ENCODE measurements at regions not wholly inside any gene's neighbourhood (a gene's known extent, or its start where the extent isn't known, plus 50 kb on each side); places are given as distances from the start of the nearest gene placed in this dataset.
"Not testable (repeated sequence)": the region's sequence is repeated elsewhere in the genome, so short reads cannot be mapped to it uniquely, and the experiment has no call there.

- no peak for DNase-seq (ENCODE audit: insufficient read length)
- no peak for FAIRE-seq
- TF ChIP-seq TAF1 (IDR thresholded peaks at IDR 0.05; ENCODE audit: borderline replicate concordance, low read depth, low read length) (no peak), POLR2AphosphoS5 (IDR thresholded peaks at IDR 0.05; ENCODE audit: low read depth, low read length) (no peak), POLR2A (IDR thresholded peaks at IDR 0.05; ENCODE audit: low read depth, low read length) (no peak)
These were observed 122.3 kb upstream of the KIF2A start for GRCh38 chr5:62183727-62184126.

- FAIRE-seq (no peak), DNase-seq (ENCODE audit: insufficient read length) (no peak)
- TF ChIP-seq POLR2AphosphoS5 (IDR thresholded peaks at IDR 0.05; ENCODE audit: low read depth, low read length), result no peak
- no peak for TF ChIP-seq TAF1 (IDR thresholded peaks at IDR 0.05; ENCODE audit: borderline replicate concordance, low read depth, low read length)
- no peak for TF ChIP-seq POLR2A (IDR thresholded peaks at IDR 0.05; ENCODE audit: low read depth, low read length)
These were observed 121.6 kb upstream of the KIF2A start for GRCh38 chr5:62184444-62184843.

GRCh38 chr5:62190173-62190572, 115.8 kb upstream of the KIF2A start:
- TF ChIP-seq POLR2A (IDR thresholded peaks at IDR 0.05; ENCODE audit: low read depth, low read length) (no peak), POLR2AphosphoS5 (IDR thresholded peaks at IDR 0.05; ENCODE audit: low read depth, low read length) (no peak), TAF1 (IDR thresholded peaks at IDR 0.05; ENCODE audit: borderline replicate concordance, low read depth, low read length) (no peak)
- DNase-seq (ENCODE audit: insufficient read length) (no peak), FAIRE-seq (no peak)

GRCh38 chr5:62190931-62191330, 115.1 kb upstream of the KIF2A start:
- no peak for TF ChIP-seq POLR2AphosphoS5 (IDR thresholded peaks at IDR 0.05; ENCODE audit: low read depth, low read length)
- no peak for TF ChIP-seq POLR2A (IDR thresholded peaks at IDR 0.05; ENCODE audit: low read depth, low read length)
- no peak for TF ChIP-seq TAF1 (IDR thresholded peaks at IDR 0.05; ENCODE audit: borderline replicate concordance, low read depth, low read length)
- FAIRE-seq, result no peak
- no peak for DNase-seq (ENCODE audit: insufficient read length)

- TF ChIP-seq POLR2A (IDR thresholded peaks at IDR 0.05; ENCODE audit: low read depth, low read length) (no peak), POLR2AphosphoS5 (IDR thresholded peaks at IDR 0.05; ENCODE audit: low read depth, low read length) (no peak), TAF1 (IDR thresholded peaks at IDR 0.05; ENCODE audit: borderline replicate concordance, low read depth, low read length) (no peak)
- FAIRE-seq, result no peak
- DNase-seq (ENCODE audit: insufficient read length), result no peak
These were observed 113.0 kb upstream of the KIF2A start for GRCh38 chr5:62192958-62193357.

- not testable (repeated sequence) for DNase-seq (ENCODE audit: insufficient read length); FAIRE-seq
These were observed 109.5 kb upstream of the KIF2A start for GRCh38 chr5:62196532-62196931.

GRCh38 chr5:62197697-62198096, 108.3 kb upstream of the KIF2A start:
- FAIRE-seq, result no peak

GRCh38 chr5:62198421-62198820, 107.6 kb upstream of the KIF2A start:
- TF ChIP-seq POLR2AphosphoS5 (IDR thresholded peaks at IDR 0.05; ENCODE audit: low read depth, low read length) (no peak), POLR2A (IDR thresholded peaks at IDR 0.05; ENCODE audit: low read depth, low read length) (no peak), TAF1 (IDR thresholded peaks at IDR 0.05; ENCODE audit: borderline replicate concordance, low read depth, low read length) (no peak)
- no peak for DNase-seq (ENCODE audit: insufficient read length)
- FAIRE-seq, result no peak

More at GRCh38 chr5:62197697-62198096, 108.3 kb upstream of the KIF2A start:
- TF ChIP-seq POLR2A (IDR thresholded peaks at IDR 0.05; ENCODE audit: low read depth, low read length) (no peak), POLR2AphosphoS5 (IDR thresholded peaks at IDR 0.05; ENCODE audit: low read depth, low read length) (no peak), TAF1 (IDR thresholded peaks at IDR 0.05; ENCODE audit: borderline replicate concordance, low read depth, low read length) (no peak)
- DNase-seq (ENCODE audit: insufficient read length), result no peak

- DNase-seq (ENCODE audit: insufficient read length) (no peak), FAIRE-seq (no peak)
- TF ChIP-seq POLR2AphosphoS5 (IDR thresholded peaks at IDR 0.05; ENCODE audit: low read depth, low read length), result no peak
These were observed 106.0 kb upstream of the KIF2A start for GRCh38 chr5:62199792-62200716.

- no peak for DNase-seq (ENCODE audit: insufficient read length)
- no peak for TF ChIP-seq POLR2AphosphoS5 (IDR thresholded peaks at IDR 0.05; ENCODE audit: low read depth, low read length)
- TF ChIP-seq TAF1 (IDR thresholded peaks at IDR 0.05; ENCODE audit: borderline replicate concordance, low read depth, low read length), result no peak
- TF ChIP-seq POLR2A (IDR thresholded peaks at IDR 0.05; ENCODE audit: low read depth, low read length), result no peak
- FAIRE-seq, result no peak
These were observed 99.7 kb upstream of the KIF2A start for GRCh38 chr5:62206150-62206829.

GRCh38 chr5:62208218-62208852, 97.7 kb upstream of the KIF2A start:
- FAIRE-seq (no peak), DNase-seq (ENCODE audit: insufficient read length) (no peak)
- TF ChIP-seq POLR2A (IDR thresholded peaks at IDR 0.05; ENCODE audit: low read depth, low read length) (no peak), TAF1 (IDR thresholded peaks at IDR 0.05; ENCODE audit: borderline replicate concordance, low read depth, low read length) (no peak), POLR2AphosphoS5 (IDR thresholded peaks at IDR 0.05; ENCODE audit: low read depth, low read length) (no peak)

GRCh38 chr5:62211405-62211804, 94.6 kb upstream of the KIF2A start:
- FAIRE-seq (no peak), DNase-seq (ENCODE audit: insufficient read length) (no peak)
- TF ChIP-seq TAF1 (IDR thresholded peaks at IDR 0.05; ENCODE audit: borderline replicate concordance, low read depth, low read length), result no peak
- TF ChIP-seq POLR2A (IDR thresholded peaks at IDR 0.05; ENCODE audit: low read depth, low read length), result no peak
- no peak for TF ChIP-seq POLR2AphosphoS5 (IDR thresholded peaks at IDR 0.05; ENCODE audit: low read depth, low read length)
